Hematopoietic multipotent progenitor cell (in vitro differentiated cells): ENCODE measurements at regions not wholly inside any gene's neighbourhood (a gene's known extent, or its start where the extent isn't known, plus 50 kb on each side); places are given as distances from the start of the nearest gene placed in this dataset.
"Not testable (repeated sequence)": the region's sequence is repeated elsewhere in the genome, so short reads cannot be mapped to it uniquely, and the experiment has no call there.

Source experiments
- DNase-seq, 3 donors: peaks; one replicate each; pipeline ENCODE4 v3.0.0-alpha.2; 2011 to 2015; ENCODE audit warnings: low read depth in 2 of 3, low spot score in 2 of 3

DNA sequence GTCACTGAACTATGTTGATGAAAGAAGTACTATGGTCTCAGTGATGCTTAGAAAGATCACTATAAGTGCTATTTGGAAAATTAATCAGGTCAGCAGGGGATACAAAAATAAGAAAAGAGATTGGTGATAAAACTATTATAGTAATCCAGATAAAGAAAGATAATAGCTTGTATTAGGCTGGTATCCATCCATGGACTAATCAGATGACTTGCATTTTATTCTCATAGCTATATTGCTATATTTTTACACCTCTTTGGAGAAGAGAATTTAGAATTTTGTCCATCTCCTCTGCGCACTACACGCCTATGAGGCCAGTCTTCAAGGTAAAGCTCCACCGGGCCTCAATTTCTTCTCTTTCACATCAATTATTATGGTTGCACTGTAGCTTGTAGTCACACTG lies 635.1 kb upstream of the DDX18 start:
- no peak for DNase-seq

DNA sequence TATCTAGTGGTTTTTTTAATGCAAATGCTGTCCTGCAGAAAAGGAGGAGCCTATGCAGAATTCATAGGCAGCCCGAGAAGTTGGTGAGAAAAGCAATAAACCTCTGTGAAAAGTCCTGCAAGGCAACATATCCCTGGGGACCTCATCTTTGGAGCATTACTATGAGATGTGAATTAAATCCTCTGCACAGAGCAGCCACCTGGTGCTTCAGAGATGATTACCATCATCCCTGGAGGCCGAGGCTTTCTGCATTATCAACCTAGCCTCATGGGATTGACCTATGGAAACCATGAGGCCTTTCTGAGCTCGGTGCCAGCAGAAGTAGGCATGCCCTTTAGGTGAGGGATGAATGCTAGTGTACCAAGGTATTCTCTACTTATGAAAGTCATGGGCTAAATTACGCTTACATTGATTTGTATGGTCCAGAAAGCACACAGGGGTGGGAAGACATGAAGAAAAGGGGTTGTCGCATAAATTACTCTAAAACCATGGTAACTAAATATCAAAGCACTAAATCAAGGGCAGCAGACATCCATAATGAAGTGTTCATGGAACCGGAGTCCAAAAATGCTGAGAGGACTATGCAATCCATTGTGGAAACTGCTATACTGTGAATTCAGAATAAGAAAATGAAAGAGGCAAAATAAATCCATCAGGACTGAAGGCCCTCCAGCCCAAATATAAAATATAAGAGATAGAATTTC lies 623.5 kb upstream of the DDX18 start:
- DNase-seq = no peak

DNA sequence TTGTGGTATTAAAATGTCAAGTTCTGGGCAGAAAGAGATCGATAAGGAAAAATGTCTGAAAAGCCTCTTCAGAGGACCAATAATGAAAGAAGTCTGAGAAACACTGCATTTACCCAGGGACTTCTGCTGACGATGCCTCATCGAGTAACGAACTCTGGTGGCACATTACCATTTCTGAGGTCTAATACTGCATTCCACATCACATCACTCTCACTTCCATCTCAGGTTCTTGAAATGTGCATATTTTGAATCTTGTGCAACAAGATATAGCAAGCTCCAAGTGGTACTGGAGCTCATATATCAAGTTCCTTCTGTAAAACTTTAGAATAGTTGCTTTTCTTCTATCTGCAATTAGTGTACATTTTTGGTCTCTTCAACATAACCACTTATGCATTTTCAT lies 619.1 kb upstream of the DDX18 start:
- no peak for DNase-seq

DNA sequence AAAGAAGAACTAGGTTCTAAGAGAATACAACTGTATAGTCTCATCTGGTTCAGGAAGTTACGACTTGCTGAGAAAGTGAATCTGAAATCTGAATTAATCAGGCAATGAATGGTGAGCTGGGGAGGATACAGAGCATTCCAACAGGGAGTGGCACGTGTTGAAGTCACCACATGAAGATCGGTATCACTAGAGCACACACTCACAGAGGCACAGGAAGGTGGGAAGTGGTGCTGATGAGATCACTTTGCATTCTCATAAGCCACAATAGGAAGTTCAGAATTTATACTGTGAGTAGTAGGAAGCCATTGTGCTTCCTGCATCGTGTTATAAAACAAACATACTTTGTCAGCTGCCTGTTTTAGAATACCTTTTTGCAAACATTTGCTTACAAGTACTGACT lies 615.0 kb upstream of the DDX18 start:
- no peak for DNase-seq

DNA sequence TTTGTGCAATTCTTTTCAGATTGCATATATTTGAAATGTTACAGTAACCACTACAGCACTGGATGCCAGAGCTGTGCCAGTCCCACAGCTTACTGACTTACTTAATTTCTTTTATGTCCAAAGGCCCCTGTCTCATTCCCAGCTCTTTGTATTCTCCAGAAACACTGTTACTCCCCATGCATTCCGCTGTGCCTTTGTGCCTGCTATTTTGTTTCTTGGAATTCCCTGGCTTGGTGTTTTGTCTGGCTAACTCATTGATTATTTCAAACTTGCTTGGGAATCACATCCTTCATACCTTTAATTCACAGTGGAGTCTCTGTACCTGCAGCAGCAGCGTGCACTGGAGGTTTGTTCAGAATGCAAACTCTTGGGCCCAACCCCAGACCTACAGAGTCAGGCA lies 601.9 kb upstream of the DDX18 start:
- DNase-seq = no peak

DNA sequence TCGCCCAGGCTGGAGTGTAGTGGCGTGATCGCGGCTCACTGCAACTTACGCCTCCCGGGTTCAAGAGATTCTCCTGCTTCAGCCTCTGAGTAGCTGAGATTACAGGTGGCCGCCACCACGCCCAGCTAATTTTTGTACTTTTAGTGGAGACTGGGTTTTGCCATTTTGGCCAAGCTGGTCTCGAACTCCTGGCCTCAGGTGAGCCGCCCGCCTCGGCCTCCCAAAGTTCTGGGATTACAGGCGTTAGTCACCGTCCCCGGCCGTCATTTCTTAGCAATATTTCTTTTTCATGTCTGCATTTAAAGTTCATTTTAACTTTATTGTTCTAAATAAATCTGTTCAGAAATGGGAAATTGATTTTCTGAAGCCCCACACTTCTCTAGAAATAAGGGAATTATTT lies 597.3 kb upstream of the DDX18 start:
- no peak for DNase-seq

DNA sequence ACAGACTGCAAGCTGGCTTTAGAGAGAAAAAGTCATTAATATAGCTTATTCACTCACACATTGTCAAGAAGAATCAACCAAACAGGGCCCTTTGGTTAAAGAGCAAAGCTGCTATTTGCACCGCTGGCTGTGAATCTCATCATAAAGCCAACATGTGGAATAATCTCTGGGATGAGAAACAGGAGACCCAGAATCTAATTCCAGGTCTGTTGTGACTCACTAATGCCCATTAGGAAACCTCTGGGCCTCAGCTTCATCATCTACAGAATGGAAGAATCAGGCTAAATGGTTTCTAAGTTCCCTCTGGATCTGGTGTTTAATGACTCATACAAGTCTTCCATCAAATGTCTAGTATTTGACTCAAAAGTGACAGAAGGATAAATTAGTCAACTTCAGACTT lies 591.7 kb upstream of the DDX18 start:
- no peak for DNase-seq

DNA sequence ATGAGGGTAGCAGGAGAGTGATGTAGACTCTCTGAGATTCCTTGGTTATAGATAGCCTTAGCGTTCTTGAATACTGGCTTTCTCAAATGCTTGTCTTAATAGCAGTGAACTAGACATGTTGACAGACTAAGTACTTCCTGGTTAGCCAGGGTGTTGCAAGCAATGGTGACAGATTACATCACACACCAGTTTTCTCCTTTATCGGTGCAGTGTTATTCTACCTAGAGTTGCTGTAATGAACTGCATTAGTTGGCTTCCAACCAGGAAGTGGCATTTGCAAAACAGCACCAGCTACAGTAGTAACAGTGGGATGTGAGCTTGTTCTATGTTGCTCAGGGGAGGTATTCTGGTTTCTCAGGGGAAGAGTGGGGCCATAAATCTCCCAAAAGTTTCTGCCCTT lies 582.2 kb upstream of the DDX18 start:
- no peak for DNase-seq

DNA sequence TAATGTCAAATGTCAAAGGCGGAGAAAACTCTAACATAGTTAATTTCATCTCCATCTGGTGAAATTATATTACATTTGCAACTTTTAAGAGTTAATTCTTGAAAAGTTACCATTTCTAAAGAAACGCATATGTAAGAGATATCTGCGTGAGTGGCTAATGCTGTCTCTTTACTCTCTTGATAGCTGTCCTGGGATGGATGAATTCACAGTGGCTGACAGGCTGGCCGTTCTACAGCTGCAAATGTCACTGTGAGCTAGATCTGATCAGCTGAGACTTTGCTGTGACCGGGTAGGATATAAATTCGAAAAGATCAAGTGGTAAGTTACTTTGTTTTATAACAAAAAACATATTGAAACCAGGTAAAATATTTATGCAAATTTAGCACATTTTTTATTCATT lies 557.1 kb upstream of the DDX18 start:
- no peak for DNase-seq

DNA sequence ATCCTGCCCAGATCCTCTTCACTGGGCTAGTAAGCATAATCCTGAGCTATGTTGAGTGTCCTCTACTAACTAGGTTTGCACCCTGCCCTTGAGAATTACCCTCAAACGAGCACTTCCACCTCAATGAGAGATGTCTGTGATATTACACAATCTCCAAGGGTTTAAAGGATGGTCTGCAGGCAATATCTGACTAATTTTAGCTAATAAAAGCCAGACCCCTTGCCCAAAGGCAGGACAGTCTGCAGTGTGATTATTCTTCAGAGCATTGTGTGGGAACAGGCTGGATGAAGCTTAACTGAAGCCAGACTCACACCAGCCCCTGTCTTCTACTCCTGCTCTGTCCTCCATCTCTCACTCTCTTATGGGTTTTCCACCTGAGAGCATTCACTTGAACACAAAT lies 544.9 kb upstream of the DDX18 start:
- no peak for DNase-seq

DNA sequence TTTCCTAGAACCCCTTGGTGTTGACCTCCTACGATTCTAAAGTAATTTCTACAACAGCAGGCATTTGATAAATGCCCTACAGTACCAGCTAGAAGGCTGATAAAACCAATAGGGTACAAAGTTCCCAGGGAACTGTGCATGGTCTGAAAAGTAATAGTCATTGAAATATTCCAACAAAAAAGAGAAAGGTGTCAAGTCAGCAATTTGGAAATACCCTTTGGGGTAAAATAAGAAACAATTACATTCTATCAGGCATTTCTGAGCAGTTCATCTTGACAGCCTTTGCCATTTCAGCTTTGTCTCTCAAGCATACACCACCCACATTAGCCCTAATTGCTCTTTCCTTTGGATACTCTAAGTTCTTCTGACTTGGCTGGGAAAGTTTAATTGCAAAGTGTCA lies 542.9 kb upstream of the DDX18 start:
- no peak for DNase-seq

DNA sequence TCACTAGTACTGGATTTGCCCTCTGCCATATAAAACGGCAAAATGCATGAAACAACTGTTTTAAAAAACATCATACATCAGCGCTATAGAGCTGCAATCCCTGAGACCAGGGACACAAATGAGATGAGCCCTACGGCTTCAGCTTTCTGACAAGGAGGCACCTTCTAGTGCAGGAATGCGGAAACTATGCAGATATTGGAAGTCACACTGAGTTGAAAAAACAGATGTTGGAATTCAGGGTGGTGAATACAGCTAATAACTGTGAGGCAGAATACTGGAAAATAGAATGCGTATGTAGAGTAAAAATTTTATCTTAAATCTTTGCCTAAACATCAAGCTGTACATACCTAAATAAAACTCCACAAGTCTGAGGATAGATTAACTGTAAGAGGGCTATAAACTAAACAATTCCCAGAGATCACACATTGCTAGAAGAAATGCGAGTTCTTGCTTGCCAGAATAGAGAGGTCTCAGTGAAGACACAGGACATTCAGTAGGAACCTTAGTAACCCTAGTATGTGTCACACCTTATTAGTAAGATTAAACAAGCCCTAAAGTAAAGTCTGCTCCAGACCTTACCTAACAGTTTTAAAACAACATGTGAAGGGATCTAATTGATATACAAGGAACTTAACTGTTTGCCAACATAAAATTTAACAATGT lies 541.4 kb upstream of the DDX18 start:
- no peak for DNase-seq

DNA sequence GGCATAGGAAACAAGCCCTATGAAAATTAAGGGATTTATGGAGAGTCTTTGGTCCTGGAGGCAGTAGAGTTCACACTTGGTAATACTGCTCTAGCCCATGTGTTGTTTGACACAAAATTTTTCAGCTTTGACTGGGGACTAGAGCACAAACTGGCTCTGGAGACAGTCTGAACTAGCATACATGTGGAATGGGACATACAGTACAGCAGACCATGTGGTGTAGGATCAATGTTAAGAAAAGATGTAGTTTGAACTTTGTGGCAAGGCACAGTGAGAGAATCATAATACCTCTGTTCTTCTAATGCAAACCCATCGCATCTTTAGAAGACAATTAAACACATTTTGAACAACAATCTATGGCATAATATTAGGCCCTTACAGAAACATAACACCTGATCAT lies 521.5 kb upstream of the DDX18 start:
- DNase-seq = no peak

DNA sequence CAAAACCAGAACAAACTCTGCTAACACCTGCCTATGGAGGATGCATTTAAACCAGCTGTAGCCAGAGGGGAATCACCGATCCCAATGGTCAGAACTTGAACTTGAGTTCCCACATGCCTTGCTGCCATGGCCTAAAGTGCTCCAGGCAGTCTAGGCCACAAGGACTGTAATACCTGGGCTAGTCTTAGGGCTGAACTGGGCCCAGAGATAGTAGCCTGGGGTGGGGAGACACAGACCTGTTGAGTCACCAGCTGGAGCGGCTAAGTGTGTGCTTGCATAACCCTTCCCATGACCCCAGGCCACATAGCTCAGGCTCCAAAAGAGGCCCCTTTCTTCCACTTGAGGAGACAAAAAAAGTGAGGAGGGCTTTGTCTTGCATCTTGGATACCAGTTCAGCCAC lies 515.0 kb upstream of the DDX18 start:
- DNase-seq = no peak

DNA sequence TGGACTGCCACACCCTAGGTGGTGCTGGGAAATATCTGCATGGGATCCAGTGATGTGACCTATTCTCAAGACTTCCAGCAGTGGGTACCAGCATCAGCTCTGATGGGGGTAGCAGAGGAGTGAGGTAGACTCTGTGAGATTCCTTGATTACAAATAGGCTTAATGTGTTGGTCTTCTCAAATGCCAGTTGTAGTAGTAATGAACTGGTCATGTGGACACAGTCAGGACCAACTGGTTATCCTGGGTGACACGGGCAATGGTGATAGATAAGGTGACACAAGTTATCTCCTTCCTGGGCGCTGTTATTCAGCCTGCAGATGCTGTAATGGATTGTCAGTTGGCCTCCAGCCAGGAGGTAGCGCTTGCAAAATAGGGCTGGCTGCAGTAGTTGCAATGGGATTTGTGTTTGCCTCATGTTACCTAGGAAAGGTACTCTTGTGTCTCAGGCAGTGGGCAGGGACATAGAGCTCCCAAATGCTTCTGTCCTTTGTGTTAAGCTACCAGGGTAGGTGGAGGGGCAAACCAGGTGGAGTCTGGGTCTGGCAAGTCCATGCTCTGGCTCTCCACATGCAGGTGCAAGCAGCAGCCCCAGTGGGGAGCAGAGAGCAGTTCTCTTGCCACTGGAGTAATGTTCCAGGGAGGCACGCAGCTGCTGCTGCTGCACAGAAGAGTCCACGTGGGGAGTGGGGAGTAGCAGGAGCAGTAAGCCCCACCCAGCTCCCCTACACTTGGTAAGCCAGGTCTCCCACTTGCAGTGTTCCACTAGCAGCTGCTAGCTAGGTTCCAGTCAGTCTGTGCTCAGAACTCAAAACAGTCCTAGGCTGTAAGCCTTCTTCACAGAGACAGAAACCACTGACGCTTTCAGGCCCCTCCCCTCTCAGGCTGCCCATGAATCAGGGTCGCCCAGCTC lies 505.4 kb upstream of the DDX18 start:
- DNase-seq = no peak

DNA sequence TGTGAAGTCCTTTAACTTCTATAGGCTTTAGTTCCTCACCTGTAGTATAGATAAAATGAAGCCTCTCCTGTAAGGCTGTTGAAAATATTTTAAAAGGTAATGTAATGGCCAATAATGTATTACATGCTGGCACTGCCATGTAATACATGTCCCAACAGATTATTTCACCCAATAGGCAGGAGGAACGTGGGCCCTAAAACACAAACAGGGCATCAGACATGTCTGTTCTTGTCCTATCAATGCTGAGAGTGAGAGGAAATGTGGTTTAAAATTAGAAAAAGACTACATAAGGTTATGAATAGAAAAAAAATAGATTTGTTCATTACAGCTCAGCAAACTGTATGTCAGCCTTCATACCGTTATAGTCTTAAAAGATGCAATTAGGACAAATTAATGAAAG lies 492.7 kb upstream of the DDX18 start:
- no peak for DNase-seq

DNA sequence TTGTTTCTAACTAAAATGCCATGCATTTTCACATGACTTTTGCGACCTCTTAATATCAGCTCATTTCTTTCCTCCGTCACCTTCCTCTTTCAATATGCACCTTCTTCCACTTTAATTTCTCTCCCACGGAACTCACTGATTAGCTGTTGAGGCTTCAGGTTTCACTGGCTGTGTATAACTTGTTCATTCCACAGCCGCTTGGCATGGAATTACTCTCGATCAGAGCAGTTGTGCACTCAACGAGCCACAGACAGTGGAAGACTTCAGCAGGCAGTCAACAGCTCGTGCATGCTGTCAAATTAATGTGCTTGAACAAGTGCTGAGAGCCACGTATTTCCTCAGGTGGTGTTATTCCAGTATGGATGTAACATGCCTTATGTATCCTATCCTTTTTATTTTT lies 491.2 kb upstream of the DDX18 start:
- DNase-seq = no peak

DNA sequence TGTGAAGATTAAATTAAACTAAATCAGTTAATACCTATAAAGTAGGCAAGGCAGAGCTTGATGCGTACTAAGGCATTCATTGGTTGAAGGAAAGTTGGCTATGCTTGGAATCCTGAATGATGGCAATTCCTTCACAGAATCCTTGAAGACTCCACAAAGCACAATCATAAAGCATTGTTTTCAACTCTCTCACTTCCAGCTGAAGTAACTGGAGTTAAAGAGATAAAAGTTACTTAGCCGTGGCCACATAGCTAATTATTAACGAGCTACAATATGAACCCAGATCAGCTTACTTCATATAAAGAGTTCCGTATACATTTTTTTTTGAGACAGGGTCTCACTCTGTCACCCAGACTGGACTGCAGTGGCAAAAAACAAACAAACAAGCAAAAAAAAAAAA lies 483.9 kb upstream of the DDX18 start:
- no peak for DNase-seq

DNA sequence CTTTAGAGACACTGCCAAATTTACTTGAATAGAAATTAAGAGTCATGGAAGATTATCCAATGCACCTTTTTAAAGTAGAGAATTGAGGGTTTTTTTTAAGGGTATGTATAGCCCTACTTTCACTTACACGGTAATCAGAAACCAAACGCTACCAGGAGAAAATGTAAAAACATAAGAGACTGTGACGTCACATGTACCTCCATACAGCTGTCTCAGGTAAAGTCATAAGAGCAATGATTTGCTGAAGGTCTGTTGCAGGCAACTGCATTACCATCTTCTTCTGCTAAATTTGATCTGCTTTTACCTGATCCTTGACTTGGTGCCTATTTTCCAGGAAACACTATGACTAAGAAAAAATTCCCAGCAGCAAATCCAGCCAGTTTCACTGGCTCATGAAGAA lies 478.5 kb upstream of the DDX18 start:
- no peak for DNase-seq

DNA sequence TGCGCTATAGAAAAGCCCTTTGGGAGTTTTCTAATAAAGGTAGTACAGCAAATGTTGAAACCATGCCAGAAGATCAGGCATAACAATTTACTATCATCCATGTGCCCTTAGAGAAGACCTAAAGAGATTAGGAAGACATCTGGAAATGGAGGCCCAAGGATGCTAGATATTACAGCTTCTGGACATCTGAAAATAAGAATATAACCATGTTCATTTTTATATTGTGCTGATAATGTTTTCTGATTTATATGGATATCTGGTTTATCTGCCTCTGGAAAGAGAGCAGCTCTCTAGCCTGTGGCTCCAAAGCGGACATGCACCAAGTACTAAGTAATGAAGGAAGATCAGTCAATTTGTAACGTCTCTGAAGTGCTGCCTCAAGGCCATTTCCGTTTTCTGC lies 478.0 kb upstream of the DDX18 start:
- DNase-seq = no peak

DNA sequence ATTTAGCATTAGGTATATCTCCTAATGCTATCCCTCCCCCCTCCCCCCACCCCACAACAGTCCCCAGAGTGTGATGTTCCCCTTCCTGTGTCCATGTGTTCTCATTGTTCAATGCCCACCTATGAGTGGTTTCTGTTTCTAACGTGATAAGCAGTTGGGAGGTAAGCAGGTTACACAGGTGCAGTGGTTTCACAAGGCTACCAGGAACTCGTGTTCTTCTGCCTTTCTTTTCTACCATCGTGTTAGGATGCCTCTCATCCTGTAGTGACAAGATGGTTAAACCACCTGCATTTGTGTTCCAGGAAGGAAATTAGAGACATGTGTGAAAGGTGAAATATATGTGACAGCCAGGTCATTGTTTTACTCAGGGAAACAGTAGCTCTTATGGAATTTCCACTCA lies 476.5 kb upstream of the DDX18 start:
- DNase-seq = not testable (repeated sequence)

DNA sequence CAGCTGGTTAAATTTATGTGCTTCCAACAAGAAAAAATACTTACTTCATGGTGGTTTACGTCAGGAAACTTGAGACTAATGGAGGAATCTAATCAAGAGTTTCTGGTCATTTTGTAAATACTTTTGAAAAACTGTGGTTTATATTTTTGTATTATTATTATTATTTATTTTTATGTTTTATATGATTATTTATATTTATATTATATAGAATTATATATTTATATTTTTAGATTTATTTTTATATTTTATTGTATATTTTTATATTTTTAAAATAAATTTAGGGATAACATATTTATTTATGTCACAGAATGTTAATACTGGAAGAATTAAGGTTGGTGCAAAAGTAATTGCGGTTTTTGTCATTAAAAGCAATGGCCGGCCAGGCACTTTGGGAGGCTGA lies 474.5 kb upstream of the DDX18 start:
- no peak for DNase-seq
